Mucosa of descending colon (tissue), 3 donors: ENCODE measurements at regions not wholly inside any gene's neighbourhood (a gene's known extent, or its start where the extent isn't known, plus 50 kb on each side); places are given as distances from the start of the nearest gene placed in this dataset.

Experiments used
- ATAC-seq: fragments of 200-7000 bp; cut with Tn5 transposase; one replicate; pipeline ENCODE4 v1.9.1; 2020; ENCODE audit warnings: mild to moderate bottlenecking, moderate library complexity
- DNase-seq, 3 donors: peaks; one replicate each; pipeline ENCODE4 v3.0.0-alpha.2; 2020
- H3K36me3 ChIP-seq: fragments of 200-600 bp; one replicate; pipeline ENCODE4 v1.8.0; 2021; ENCODE audit warnings: low read depth, mild to moderate bottlenecking
- H3K4me1 ChIP-seq: fragments of 200-600 bp; one replicate; pipeline ENCODE4 v1.8.0; 2021; ENCODE audit warnings: low read depth, mild to moderate bottlenecking
- H3K4me3 ChIP-seq: fragments of 200-600 bp; one replicate; pipeline ENCODE4 v1.8.0; 2021; ENCODE audit warnings: mild to moderate bottlenecking
- H3K9me3 ChIP-seq: fragments of 200-600 bp; one replicate; pipeline ENCODE4 v1.8.0; 2021; ENCODE audit warnings: mild to moderate bottlenecking
- CTCF ChIP-seq: fragments of 200-600 bp; IDR thresholded peaks from one replicate; pipeline ENCODE4 v1.8.0; 2022; ENCODE audit warnings: antibody characterized with exemption, mild to moderate bottlenecking
- intact Hi-C, 2 donors: fragments of 100-400 bp; cut with DNase I in 1 of 2; cut with micrococcal nuclease in 1 of 2; formaldehyde crosslinking; loops; one replicate each; pipeline versions ENCODE4 v1.11.0 to v1.11.1; 2022; cut with DNase I, micrococcal nuclease
- donor health status: DM: no; HTN: no; CAD: no; lungs with moderate emphysema.
- donor health status: DM: no; HTN: no; CAD: no.
- donor health status: DM: no; HTN: yes; CAD: no.

- ATAC-seq (no peak), DNase-seq (no peak)
- Histone ChIP-seq H3K4me1 (peaks cover 3% of the 10 kb centered on the region), H3K4me3 (no peak overlapping the region), H3K9me3 (no peaks in the 10 kb centered on the region), H3K36me3 (no peaks in the 10 kb centered on the region)
- no peak for TF ChIP-seq CTCF
- intact Hi-C loops: no loop called here
Measured at GRCh38 chr6:110558575-110558974, 82.2 kb upstream of the SLC22A16 start.

- no peak overlapping the region for H3K4me3 ChIP-seq
- no peaks in the 10 kb centered on the region for H3K36me3 ChIP-seq
- intact Hi-C loops: no loop called here
- ATAC-seq: no peak
- DNase-seq: no peak
- no peak for TF ChIP-seq CTCF
- peaks cover 3% of the 10 kb centered on the region for H3K4me1 ChIP-seq
- H3K9me3 ChIP-seq: no peaks in the 10 kb centered on the region
Measured at GRCh38 chr6:110557199-110557598, 80.8 kb upstream of the SLC22A16 start.

GRCh38 chr6:110556317-110557110 is 80.1 kb upstream of the SLC22A16 start:
- intact Hi-C loops: no loop called here
- Histone ChIP-seq H3K36me3 (no peaks in the 10 kb centered on the region), H3K4me3 (no peak overlapping the region), H3K4me1 (peaks cover 3% of the 10 kb centered on the region), H3K9me3 (no peaks in the 10 kb centered on the region)
- no peak for TF ChIP-seq CTCF
- no peak for DNase-seq
- no peak for ATAC-seq

GRCh38 chr6:110554966-110555460 is 78.6 kb upstream of the SLC22A16 start:
- no peak for TF ChIP-seq CTCF
- Histone ChIP-seq H3K36me3 (no peaks in the 10 kb centered on the region), H3K4me1 (no peaks in the 10 kb centered on the region), H3K4me3 (no peak overlapping the region), H3K9me3 (no peaks in the 10 kb centered on the region)
- ATAC-seq (no peak), DNase-seq (no peak)
- intact Hi-C loops: no loop called here

GRCh38 chr6:110554441-110554840 is 78.0 kb upstream of the SLC22A16 start:
- no peak for TF ChIP-seq CTCF
- intact Hi-C loops: no loop called here
- no peak for ATAC-seq
- no peak for DNase-seq
- no peaks in the 10 kb centered on the region for H3K9me3 ChIP-seq
- no peaks in the 10 kb centered on the region for H3K36me3 ChIP-seq
- no peak overlapping the region for H3K4me3 ChIP-seq
- no peaks in the 10 kb centered on the region for H3K4me1 ChIP-seq
